SK-N-SH treated with all-trans-retinoic acid at 6 μM for 48 hours (cell line): ENCODE measurements at regions not wholly inside any gene's neighbourhood (a gene's known extent, or its start where the extent isn't known, plus 50 kb on each side); places are given as distances from the start of the nearest gene placed in this dataset.

Source experiments
- ARNTL ChIP-seq: fragments of 450-650 bp; formaldehyde crosslinking; IDR thresholded peaks from 2 replicates; pipeline ENCODE4 v1.5.0; 2020; ENCODE audit warnings: low read depth, mild to moderate bottlenecking, moderate library complexity, borderline replicate concordance
- BACH2 ChIP-seq: fragments of 250-450 bp; sonication (Bioruptor Pico); IDR thresholded peaks from 2 replicates; pipeline ENCODE4 v1.9.0; 2021; ENCODE audit warnings: mild to moderate bottlenecking, borderline replicate concordance
- CREB5 ChIP-seq: fragments of 250-450 bp; sonication (Bioruptor Pico); IDR thresholded peaks from 2 replicates; pipeline ENCODE4 v1.5.1; 2020; ENCODE audit warnings: low read depth, mild to moderate bottlenecking, moderate library complexity
- CSDC2 ChIP-seq: fragments of 250-450 bp; sonication (Bioruptor Pico); IDR thresholded peaks from 2 replicates; pipeline ENCODE4 v1.5.0; 2020; ENCODE audit warnings: mild to moderate bottlenecking, moderate library complexity
- ISL1 ChIP-seq: fragments of 250-450 bp; sonication (Bioruptor Pico); IDR thresholded peaks from 2 replicates; pipeline ENCODE4 v2.1.2; 2022; ENCODE audit warnings: mild to moderate bottlenecking, moderate library complexity
- PATZ1 ChIP-seq: fragments of 250-450 bp; sonication (Bioruptor Pico); IDR thresholded peaks from 2 replicates; pipeline ENCODE4 v1.8.0; 2020; ENCODE audit warnings: mild to moderate bottlenecking, moderate library complexity, borderline replicate concordance
- RARB ChIP-seq: fragments of 250-450 bp; sonication (Bioruptor Pico); IDR thresholded peaks from 2 replicates; pipeline ENCODE4 v1.8.0; 2021; ENCODE audit warnings: mild to moderate bottlenecking, moderate library complexity
- ZFP3 ChIP-seq: fragments of 250-450 bp; sonication (Bioruptor Pico); IDR thresholded peaks from 2 replicates; pipeline ENCODE4 v1.5.0; 2020; ENCODE audit warnings: mild to moderate bottlenecking, moderate library complexity
- ZFP30 ChIP-seq: fragments of 450-650 bp; formaldehyde crosslinking; IDR thresholded peaks from 2 replicates; pipeline ENCODE4 v1.5.0; 2022; ENCODE audit warnings: mild to moderate bottlenecking, moderate library complexity
- ZNF8 ChIP-seq: fragments of 450-650 bp; formaldehyde crosslinking; IDR thresholded peaks from 2 replicates; pipeline ENCODE4 v1.5.0; 2020; ENCODE audit warnings: mild to moderate bottlenecking, moderate library complexity

- no peak for TF ChIP-seq CSDC2
- no peak for TF ChIP-seq PATZ1
- no peak for TF ChIP-seq BACH2 (CRISPR knock-in tag)
- TF ChIP-seq ARNTL (CRISPR knock-in tag) = no peak
- no peak for TF ChIP-seq RARB (CRISPR knock-in tag)
- no peak for TF ChIP-seq CREB5 (CRISPR knock-in tag)
- no peak for TF ChIP-seq ISL1
- TF ChIP-seq ZFP3 (CRISPR knock-in tag) = no peak
- TF ChIP-seq ZFP30 (CRISPR knock-in tag) = no peak
- TF ChIP-seq ZNF8 (CRISPR knock-in tag) = no peak
Observed at GRCh38 chr4:186840771-186841301, 117.2 kb upstream of the FAT1 start.
